ENCODE measurements at regions not wholly inside any gene's neighbourhood (a gene's known extent, or its start where the extent isn't known, plus 50 kb on each side); places are given as distances from the start of the nearest gene placed in this dataset.

GRCh38 chr12:98296462-98297079, 218.8 kb upstream of the TMPO start:
- no peak for DNase-seq

DNA sequence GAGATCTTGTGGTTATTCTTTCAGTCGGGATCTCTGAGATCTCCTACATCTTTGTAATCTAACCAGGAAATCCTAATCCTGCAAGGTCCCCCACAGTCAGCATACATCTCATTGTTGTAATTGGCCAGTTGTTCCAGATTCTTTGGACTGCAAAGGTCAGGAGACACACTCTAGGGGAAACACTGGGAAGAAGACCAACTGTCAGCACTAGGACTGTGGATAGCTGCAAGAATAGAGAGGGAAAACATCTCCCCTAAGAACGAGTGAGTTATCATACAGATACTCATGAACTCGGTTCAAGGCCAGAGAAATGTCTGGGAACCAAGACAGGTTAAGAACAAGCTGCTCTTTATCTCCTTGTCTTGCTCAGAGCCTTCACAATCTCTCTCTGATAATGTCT, 217.9 kb upstream of the TMPO start:
- no peak for DNase-seq

DNA sequence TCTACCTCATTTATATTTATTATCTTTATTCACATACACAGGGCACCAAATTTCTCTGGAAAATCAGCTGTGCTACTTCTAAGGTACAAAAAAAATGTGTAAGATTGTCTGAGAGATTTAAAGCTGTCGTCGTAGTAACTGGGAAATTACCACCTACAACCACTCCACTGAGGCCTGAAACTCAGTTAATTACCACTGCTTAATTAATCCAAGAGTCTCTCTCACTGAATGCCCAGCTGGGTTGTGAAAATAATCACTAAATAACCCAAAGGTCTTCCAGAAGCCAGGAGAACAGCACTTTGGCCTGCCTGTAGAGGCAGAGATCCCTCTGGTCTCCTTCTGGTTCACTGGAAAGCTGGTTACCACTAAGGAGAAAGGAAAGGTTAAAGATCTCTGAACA, 207.2 kb upstream of the TMPO start:
- DNase-seq = no peak

GRCh38 chr12:98317939-98318899, 197.2 kb upstream of the TMPO start:
- DNase-seq = no peak

DNA sequence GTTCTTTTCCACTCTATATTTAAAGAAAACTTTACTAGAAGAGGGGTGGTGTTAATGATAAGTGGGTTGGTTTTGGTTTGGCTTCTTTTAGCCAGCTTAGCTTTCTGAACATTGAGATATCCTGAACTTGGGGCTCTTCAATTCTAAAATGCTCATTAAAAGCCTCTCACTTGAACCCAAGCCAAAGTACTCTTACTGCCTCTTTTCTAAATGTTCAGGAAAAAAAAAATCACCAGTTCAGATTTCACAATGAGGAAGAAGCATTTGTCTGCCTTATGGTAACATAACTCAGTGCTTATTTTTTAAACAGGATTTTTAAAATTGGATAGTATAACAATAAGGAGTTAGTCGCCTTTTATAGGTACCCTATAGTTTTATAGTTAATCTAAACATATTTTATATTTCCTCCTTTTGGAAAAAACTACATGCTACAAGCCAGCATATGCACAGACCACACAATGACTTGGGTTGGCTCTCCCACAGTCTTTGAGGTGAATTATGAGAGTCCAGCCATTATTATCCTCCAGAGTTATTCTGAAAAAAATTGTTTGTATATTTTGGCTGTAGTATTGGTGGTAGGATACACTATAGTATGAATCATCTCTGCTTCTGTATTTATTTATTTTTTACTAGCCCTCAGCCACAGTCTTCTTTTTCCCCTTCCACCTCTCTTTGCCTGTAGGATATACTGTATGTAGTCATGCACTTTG, 195.5 kb upstream of the TMPO start:
- no peak for DNase-seq

DNA sequence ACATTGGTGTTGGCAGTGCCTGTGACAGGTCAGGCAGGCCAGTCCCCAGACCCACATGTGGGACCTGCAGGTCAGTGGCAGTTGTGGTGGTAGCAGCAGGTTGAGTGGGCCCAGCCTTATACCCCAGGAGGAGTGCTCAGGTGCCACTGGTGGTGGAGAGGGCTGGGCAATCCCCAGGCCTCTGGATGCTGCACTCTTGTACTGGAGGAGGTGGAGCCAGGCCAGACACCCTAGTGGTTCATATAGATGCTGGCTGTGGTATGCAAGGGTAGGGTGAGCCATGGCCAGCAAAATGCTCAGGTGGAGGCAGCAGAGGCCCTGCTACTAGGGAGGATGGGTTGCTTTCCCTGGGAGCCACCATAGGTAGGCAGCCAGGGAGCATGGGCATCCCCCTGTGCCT, 190.4 kb upstream of the TMPO start:
- no peak for DNase-seq

- DNase-seq = no peak
Measured at GRCh38 chr12:98328467-98328866, 186.9 kb upstream of the TMPO start.

DNA sequence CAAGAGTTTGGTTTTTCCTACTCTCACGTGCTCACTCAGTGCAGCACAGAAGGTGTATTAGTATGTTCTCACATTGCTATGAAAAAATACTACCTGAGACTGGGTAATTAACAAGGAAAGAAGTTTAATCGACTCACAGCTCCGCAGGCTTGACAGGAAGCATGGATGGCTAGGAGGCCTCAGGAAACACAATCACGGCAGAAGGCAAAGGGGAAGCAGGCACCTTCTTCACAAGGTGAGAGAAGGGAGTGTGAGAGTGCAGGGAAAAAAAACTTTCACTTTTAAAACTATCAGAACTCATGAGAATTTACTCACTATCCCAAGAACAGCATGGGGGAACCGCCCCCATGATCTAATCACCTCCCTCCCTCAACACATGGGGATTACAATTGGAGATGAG, 185.8 kb upstream of the TMPO start:
- DNase-seq = no peak

GRCh38 chr12:98332642-98333041, 182.7 kb upstream of the TMPO start:
- DNase-seq = no peak

- DNase-seq = no peak
Measured at GRCh38 chr12:98334768-98335167, 180.6 kb upstream of the TMPO start.

DNA sequence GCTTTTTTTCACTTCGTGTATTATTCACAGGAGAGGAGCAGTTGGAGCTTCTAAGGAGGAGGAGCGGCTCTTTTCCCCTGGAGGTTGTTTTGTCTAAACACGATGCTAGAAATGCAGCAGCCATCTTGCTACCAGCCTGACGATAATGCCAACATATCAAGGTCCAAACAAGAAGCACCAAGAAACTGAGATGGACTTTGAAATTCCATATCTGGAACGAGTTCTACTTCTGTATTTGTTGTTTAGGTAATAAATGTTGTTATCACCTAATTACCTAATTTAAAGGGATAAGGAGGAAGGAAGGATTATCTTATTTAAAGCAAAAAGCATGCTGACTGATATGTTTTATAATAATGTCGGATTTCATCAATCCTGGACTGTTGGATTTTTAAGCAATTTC, 174.4 kb upstream of the TMPO start:
- no peak for DNase-seq

DNA sequence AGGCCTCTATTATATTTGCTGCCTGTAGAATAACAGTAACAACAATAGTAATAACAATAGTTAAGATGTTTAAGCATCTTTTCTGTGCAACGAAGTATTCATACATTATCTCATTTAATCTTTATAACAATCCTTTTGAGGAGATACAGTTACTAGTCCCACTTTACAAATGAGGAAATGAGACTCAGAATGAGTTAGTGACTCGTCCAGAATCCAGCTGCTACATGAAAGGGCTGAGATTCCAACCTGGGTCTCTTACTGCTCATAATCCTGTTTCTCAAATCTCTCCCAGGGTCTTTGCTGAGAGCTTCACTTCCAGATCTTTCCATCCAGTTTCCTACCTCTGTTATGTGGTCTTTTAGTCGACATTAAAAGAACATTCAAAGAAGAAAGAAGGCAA, 173.7 kb upstream of the TMPO start:
- no peak for DNase-seq

DNA sequence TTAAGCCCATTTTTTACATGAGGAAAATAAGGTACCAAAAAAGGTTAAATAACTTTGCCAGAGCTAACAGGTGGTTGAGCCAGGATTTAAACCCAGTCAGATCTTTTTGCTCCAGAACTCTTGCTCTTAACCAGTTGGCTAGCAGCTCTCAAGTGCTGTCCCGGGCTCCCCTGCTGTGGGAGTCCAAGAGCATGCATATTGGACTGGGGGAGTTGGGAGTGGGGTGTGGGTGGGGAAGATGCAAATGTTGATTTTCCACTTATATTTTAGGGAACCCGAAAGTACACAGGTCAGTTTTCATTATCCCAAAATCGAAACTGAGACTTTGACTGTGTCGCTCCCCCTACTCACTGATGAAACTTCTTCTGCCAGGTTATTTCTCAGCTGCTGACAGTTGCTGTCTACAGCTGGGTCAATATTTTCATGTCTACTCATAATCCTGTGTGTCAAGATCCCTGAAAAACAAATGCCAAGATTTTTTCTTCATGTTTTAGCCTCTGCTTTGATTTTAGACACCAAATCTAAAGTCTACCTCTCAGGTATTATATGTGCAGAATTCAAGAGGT, 172.3 kb upstream of the TMPO start:
- no peak for DNase-seq

DNA sequence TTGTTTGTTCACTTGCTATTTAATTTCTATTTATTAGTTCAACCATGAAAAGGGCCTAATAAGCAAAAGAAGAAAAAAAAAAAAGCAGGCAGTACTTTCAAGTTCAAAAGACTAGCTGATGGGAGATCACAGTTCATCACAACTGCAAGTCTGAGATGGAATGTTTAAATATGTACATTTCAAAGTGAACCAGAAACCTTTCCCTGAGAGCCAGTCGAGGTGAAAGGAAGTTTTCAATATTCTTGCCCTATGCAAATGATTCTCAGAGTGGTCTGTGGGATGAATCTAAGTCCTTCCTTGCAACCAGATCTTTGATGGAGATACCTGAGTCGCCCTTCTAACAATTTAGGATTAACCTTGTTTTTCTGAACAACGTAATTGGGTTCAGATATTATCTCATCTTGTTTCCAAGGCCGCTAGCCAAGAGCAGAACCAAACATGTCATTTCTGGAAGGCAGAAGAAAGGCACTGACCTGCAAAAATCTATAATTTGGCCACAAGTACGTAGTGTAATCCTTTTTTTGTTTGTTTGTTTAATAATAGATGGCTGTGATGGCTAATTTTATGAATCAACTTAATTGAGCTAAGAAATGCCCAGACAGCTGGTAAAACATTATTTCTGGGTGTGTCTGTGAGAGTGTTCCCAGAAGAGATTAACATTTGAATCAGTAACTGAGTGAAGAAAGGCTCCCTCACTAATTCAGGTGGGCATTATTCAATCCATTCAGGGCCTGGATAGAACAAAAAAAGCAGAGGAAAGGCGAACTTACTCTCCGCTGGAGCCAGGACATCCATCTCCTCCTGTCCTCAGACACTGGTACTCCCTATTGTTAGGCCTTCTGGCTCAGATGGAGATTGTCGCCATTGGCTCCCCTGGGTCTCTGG, 171.1 kb upstream of the TMPO start:
- DNase-seq = no peak

GRCh38 chr12:98345308-98345876, 170.0 kb upstream of the TMPO start:
- DNase-seq = peak; percentile 43

GRCh38 chr12:98351089-98351488, 164.3 kb upstream of the TMPO start:
- no peak for DNase-seq

DNA sequence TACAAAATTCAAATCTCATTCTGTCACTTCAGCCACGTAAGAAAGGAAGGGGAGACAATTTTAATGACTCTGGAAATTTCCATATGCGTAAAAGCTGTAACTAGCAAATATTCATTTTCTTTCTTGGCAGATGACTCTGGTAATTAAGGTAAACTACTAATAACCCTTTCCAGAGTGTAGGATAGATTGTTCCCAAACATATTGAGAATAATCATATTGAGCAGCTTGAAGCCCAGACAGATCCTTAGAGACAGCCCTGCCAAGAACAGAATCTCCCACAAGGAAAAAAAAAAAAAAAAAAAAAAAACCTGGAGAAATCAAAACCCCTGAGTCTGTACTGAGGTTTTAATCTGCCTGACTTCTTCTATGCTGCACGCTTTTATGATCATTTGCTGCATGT, 163.6 kb upstream of the TMPO start:
- no peak for DNase-seq

GRCh38 chr12:98352218-98352811, 163.1 kb upstream of the TMPO start:
- no peak for DNase-seq

GRCh38 chr12:98352835-98353234, 162.6 kb upstream of the TMPO start:
- DNase-seq = no peak

DNA sequence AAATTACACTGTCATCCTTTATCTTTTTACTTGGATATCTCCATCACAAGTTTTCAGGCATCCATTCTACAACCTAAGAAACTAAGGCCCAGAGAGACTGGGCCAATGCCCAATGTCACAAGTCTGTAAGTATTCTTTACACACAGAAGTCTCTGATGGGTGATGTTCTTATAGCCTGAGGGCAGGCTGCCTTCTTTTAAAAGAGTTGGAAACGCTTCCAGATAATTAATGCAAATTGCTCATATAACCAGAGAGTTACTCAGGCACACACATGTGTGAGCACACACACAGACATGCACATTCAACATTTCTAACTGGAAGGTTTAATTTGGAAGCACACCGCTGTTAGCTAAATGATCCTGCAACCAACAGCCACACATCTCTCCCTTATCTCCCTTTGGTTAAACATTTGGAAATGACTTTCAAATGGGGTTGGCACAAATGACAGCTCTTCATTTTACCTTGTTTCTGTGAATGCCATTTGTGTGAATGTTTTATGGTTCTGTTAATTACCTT, 160.8 kb upstream of the TMPO start:
- DNase-seq = no peak

DNA sequence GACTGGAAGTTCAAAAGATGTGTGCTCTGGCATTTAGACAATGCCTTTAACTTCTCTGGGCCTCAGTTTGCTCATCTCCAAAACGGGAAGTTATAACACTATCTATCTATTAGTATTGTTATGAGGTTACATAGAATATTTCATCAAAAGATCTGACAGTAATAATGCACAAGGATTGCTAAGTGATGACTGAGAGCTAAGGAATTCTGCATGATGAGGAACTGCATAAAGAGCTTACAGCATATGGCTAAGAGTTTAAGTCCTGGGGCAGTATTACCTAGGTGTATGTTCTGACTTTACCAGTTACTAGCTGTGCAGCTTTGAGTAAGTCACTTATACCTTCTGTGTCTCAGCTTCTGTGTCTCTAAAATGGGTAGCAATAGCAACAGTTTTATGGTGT, 160.1 kb upstream of the TMPO start:
- no peak for DNase-seq

All from hematopoietic multipotent progenitor cell treated with erythropoietin and hydrocortisone succinate and interleukin-3 and kit ligand, for 6 days (in vitro differentiated cells).